GM19035 (cell line): ENCODE measurements at regions not wholly inside any gene's neighbourhood (a gene's known extent, or its start where the extent isn't known, plus 50 kb on each side); places are given as distances from the start of the nearest gene placed in this dataset.

ENCODE experiments used
- ATAC-seq: cut with Tn5 transposase; IDR thresholded peaks from one replicate; pipeline ENCODE4 v1.9.1; 2021; ENCODE audit not compliant: unreplicated experiment

DNA sequence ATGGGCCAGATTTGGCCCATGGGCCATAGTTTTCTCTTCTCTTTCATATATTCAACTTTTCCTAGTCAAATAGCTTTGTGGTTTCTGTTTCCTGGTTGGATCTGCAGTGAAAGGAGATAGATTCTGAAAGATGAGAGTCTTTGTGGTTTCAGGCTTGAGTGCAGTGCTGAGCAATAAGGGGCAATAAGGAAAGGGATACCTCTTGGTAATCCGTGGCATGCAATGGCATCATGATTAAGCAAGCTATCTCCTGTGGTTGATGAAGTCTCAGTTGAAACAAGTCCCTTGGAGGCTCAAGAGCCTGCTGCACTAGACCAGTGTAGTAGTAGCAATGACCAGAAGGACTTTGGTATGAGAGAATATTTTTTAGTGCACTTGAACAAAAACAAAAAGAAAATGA is 187.7 kb upstream of the CNTNAP2 start:
- ATAC-seq: no peak

DNA sequence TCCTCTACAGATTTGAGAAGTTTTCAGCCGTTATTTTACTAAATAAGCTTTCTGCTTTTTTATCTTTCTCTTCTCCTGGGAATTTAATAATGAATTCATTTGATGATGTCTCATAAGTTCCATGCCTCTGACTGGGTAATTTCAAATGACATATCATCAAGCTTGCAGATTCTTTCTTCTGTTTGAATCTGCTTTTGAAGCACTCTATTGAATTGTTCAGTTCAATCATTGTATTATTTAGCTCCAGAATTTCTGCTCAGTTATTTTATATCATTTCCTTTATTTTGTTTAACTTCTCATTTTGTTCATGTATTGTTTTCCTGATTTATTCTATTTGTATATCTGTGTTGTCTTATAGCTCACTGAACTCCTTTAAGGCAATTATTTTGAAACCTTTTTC is 196.9 kb upstream of the CNTNAP2 start:
- no peak for ATAC-seq

DNA sequence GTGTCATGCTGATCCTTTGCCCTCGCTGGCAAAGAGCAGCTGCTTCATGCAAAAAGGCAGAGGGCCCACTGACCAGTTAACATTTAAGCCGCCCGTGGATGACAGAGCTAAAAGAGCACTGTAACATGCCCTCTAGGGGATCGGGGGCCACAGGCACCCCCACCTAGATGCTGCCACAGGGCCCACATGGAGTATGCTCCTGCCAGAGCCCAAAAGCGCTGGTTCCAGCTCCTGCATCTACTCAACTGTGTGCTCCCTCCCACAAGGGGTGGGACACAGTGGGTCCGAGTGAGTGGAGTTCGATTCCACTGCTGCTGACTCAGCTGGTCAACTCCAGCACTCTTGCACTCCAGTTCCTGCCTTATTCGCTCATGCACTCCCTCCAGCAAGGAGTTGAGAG is 199.8 kb upstream of the CNTNAP2 start:
- no peak for ATAC-seq

DNA sequence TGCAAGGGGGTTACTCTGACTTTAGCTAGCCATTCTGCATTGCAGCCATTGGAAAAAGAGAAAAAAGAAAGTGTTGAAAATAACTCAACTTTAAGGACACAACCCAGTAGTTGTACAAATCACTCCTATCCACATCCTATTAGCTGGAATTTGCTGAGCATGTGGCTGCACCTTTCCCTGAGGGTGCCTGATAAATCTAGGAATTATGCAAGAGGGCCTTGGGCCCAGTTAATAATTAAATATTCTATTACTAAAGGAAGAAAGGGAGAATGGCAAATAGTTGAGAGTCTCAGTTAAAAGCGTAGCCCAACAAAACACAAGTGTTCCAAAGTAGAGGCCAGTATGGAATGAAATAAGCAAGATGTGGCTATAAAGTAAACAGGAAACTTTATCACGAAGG is 200.9 kb upstream of the CNTNAP2 start:
- no peak for ATAC-seq

DNA sequence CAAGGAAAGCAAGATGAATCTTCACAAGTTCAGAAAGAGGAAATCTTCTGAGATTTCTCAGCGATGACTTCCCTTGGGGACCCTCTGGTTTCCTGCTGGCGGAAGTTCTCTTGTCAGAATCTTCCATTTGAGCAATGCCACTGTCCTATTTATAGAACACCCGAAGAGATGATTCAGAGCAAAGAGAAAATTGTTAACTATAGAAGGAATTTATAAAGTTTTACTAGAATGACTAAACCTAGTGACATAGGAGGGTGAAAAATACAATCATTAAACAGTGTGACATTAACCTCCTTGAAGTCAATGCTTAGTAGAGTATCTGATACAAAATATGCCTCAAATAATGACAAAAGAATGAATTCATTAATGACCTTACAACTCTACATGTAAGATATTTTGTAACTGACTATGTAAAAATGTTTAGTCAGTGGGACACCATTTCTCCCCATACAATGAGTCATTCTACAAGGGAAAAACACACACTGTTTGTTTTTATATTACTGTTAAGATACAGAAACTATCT is 206.5 kb upstream of the CNTNAP2 start:
- no peak for ATAC-seq

DNA sequence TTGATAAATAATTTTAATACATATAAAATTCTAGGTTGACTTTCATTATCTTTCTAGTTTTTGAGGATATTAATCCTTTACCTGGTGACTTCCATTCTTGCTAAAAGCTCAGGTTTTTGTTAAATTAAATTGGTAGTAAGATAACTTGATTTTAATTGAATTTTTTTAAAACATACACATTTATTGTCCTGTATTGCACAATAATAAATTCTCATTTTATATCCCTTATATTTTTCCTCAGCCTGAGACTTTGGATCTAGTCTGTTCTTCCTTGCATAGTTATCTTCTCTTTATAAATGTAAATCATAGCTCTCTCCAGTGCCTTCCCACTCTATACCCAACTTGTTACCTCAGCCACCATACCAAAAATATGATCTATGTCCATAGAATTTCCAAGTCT is 212.9 kb upstream of the CNTNAP2 start:
- ATAC-seq: no peak

DNA sequence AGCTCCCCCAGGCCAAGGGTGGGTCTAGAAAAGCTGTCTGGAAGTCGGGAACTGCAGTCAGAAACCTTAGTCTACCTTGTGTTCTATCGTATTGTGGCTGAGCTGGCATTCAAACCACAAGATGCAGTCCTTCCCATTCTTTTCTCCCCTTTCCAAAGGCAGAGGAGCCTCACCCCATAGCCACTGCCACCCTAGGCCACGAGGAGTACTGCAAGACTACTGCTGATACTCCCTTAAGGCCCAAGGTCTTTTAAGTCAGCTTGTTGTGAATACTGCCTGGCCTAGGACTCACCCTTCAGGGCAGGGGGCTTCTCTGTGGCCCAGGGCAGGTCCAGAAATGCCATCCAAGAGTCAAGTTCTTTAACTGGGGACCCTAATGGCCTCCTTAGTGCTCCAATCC is 214.5 kb upstream of the CNTNAP2 start:
- ATAC-seq: no peak

DNA sequence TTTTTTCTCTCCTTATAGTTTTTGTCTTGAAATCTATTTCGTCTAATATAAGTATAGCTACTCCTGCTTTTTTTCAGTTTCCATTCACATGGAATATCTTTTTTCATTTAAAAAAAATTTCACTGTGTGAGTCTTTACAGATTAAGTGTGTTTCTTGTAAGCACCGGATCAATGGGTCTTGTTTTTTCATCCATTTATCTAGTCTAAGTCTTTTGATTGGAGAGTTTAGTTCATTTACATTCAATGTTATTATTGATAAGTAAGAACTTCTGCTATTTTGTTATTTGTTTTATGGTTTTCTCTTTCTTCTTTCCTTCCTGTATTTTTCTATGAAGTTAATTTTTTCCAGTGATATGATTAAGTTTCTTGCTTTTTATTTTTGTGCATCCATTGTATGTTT is 216.7 kb upstream of the CNTNAP2 start:
- no peak for ATAC-seq

DNA sequence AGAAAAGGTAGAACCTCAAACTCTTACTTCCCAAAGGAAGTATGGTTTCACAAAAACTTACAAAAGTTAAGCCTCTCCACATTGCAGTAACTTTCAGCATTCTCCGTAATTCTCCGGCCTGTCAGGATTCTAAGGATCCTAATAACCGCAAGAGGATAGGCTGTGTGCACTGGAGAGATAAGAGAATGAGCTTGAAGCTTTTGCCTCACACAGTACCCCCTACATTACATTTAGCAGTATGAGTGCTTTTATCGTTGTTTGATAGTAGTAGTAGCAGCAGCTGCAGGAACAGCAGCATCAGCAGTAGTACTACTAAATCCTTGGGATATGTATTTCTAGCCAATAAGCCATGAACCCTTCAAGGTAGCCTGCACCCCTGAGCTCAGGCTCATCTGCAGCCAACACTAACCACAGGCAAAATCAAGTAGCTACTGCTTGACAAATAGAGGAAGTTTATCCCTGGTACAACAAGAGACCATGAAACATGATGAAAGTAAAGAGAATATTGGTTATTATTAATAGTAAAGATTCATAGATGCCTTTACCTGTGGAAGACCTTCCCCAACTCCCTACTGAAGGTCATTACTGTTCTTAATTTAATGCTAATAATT is 222.6 kb upstream of the CNTNAP2 start:
- no peak for ATAC-seq

DNA sequence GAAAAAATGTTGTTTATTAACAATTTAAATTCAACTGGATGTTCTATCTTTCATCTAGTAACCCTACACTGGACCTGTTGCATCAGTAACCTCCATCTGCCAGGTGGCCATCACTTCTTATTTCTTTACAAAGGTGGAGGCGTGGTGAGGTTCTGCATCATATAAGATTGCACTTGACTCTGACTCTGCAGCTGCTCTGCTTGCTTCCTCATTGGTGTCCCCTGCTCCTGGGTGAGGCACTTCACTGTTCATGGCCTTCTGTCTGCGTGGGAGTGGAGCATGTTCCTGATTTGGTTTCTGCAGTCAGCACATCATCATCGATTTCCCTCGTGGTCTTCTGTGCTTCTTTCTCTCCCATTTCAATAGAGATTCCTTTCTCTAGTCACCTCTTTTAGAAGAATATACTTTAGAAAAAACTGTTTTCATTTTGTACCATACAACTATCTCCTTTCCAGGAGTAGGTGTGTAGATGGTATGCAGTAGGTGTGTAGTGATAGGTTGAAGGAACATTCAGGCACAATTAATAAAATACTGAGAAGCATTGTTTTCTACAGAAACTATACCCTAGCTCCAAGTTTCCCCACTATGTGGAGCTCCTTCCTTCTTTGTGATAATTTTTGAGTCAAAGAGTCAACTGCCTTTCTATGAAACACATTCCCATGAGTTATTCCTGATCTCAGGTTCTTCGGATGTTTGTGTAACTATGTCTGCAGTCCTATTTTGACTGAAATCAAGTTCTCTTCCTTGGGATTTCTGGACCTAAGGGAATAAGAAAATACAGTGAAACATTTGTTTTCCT is 231.7 kb upstream of the CNTNAP2 start:
- ATAC-seq: no peak

DNA sequence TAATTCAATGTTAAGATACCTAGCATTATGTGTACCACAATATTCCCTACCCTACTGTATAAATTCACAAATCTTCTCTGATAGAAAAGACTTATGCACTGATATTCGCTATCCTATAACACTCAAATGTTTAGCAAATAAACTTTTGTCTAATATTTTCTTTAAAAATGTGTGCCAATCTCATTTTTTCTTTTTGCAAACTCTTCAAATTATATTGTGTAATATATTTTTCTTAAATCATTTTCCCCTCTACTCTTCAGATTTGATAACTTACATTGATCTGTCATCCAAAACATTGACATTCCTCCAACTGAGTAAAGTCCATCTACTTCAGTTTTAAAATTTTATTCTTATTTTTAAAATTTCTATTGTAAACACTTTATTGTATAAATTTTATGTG is 240.2 kb upstream of the CNTNAP2 start:
- ATAC-seq: no peak

DNA sequence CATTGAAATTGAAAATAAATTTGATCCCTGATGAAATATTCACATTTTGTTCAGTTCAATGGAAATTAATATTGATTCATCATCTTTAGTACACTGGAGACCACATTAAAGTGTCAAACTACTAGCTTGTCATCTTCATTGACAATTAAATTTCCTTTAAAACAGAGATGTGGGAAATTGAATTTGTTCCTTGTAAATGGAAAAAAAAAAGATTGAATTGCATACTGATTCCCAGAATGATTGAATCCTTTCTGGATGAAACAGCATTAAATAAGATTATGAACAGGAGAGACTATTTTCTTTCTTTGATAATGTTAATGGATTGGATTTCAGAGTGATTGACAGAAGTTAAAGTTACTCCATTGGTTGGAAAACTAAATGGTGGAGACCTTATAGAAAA is 241.3 kb upstream of the CNTNAP2 start:
- ATAC-seq: no peak

DNA sequence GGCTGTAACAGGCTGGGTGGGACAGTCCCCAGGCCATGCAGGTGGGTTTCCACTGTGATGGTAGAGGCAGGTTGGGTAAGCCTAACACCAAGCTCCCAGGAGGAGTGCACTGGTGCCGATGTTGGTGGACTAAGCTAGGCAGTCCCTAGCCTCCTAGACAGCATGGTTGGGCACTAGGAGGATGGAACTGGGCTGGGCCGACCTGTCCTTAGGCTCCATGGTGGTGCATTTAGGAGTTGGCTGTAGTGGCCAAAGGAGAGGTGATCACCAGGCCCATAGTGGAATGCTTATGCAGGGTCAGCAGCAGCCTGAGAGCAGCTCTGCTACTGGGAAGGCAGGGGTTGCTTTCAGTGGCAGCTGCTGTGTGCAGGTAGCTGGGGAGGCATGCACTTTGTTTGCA is 247.7 kb upstream of the CNTNAP2 start:
- ATAC-seq: no peak

DNA sequence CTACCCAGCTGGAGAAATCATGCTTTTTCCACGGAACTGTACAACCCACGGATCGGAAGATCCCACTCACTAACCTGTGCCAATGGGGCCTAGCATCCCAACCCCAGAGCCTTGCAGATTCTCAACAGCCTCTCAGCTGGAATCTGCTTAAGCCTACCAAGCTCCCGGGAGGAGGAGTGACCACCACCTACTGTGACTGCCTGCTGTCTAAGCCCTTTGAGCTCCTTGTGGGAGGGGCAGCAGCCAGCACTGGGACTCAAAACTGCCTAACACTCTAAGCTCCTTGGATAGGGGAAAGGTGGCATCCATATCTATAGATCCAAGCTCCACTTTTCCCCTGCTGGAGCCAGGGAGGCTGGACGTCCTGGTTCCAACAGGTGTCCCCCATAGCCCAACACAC is 254.4 kb upstream of the CNTNAP2 start:
- ATAC-seq: no peak

DNA sequence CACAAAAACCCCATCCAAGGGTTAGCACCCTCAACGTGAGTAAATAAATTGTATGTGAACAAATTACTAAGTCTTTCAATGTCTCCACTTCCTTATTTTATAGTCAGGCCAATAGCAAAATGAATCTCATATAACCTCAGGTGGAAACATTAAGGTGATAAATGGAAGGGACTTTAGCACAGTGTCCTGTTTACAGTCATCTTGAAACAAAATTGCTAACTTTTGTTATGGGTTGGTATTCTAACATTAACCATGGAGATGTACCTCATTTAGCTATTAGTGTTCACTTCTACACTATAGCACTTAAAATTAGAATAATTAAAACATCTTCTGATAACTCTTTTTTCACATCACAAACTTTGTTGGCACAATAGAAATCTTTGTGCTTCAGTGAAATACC is 255.8 kb upstream of the CNTNAP2 start:
- ATAC-seq: no peak

DNA sequence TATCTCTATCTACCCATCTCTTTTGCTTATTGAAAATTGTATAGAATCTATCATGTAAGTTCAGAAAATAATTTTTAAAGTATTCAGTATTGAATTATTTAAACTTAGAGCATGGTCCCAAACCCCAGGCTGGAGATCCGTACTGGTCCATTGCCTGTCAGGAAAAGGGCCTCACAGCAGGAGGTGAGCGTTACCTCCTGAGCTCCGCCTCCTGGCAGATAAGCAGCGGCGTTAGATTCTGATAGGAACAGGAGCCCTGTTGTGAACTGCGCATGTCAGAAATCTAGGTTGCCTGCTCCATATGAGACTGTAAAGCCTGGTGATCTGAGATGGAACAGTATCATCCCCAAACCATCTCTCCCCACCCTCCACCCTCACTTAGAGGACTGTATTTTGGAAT is 266.0 kb upstream of the CNTNAP2 start:
- no peak for ATAC-seq

DNA sequence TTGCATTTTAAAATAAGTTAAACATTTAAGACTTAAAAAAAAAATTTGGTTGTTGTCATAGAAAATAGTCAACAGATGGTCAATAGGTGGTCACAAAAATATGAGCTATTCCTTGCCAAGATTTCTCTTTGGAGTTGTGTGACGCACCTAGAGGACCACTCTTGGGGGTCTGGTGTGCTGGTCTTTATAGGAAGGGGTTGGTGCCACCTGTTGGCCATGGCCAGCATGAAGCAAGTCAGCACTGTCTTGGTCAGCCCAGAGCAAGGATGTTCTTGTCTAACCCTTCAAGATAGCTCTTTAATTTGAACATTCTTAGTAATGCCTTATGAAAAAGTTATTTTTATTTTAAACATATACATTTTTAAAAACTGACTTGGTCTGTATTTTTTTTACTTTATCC is 267.9 kb upstream of the CNTNAP2 start:
- ATAC-seq: no peak

DNA sequence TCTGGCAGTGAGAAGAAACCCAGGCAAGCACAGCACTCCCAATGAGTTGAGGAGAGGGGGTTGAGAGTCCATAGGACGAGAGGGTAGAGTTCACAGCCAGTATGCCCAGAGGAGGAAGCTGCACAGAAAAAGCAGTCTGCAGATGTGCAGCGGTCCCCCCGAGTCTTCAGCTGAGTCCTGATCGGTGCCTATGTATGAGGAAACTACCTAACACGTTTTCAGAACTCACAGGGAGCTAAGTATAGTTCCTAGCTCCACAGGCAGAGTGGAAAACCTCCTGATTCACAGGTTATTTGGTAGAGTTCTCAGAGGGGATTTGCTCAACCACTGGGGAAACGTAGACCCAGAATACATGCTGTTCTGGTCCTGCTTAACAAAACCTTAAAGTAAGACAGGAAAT is 271.3 kb upstream of the CNTNAP2 start:
- no peak for ATAC-seq

DNA sequence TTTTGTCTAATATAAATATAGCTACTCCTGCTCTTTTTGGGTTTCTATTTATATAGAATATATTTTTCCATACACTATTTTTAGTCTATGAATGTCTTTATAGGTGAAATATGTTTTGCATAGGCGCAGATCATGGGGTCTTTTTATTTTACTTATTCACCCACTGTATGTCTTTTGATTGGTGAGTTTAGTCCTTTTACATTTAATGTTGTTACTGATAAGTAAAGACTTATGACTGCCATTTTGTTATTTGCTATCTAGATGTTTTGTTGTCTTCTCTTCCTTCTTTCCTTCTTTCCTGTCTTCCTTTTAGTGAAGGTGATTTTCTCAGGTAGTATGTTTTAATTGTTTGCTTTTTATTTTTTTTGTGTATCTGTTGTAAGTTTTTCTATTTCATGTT is 276.8 kb upstream of the CNTNAP2 start:
- no peak for ATAC-seq

DNA sequence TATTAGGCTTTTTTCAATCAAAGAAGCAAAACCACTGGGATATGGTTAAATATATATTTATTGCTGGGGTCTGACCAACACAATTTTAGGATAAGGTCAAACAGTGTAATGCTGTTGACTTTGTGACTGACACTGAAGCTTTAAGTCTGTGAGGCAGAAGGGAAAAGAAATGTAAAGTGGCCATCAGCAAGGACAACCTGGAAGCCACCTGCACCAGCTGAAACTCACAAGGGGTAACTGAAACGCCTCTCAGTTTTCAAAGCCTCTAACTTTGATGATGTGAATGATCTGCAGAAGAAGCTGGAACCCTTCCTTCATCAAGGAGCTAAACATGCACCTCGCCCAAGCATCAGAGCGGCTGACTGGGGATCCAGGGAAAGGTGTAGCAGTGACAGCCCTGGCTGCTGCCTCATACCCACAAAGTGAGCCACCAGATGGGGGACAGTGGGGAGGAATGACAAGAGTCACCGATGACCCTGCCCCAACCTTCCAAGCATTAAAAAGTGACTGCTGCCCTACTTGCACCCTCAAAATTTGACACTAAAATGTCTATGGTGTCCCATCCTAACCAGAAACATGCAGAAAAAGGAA is 284.9 kb upstream of the CNTNAP2 start:
- no peak for ATAC-seq

DNA sequence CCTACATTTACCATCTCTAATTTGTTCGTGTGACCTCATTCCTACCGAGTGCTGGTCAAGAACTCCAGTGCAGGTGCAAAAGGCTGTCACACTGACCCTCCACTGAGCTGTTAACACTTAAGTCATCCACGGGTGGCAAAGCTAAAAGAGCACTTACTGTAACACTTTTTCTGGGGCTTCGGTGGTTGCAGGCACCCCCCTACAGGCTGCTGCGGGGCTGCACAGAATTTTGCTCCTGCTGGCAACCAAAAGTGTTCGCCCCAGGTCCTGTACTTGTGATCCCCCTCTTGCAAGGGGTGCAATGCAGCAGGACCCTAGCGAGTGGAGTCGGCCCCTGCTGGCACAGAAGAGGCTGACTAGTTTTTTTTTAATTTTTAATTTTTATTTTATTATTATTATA is 298.9 kb upstream of the CNTNAP2 start:
- no peak for ATAC-seq

DNA sequence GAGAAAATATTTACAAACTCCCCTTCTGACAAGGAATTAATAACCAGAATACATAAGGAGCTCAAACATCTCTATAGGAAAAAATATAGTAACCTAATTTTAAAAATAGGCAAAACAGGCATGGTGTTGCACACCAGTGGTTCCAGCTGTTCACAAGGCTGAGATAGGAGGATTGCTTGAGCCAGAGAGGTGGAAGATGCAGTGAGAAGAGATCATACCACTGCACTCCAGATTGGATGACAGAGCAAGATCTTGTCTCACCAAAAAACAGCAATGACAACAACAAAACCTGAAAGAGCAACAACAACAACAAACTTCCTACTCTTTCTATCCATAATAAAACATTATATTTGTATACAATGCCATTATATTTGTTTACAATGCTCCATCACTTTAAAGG is 304.4 kb upstream of the CNTNAP2 start:
- no peak for ATAC-seq
